ENCODE measurements at regions not wholly inside any gene's neighbourhood (a gene's known extent, or its start where the extent isn't known, plus 50 kb on each side); places are given as distances from the start of the nearest gene placed in this dataset.
A peak's percentile ranks its signal among the peaks of the same experiment; 100 is the strongest.
"Not testable (repeated sequence)": the region's sequence is repeated elsewhere in the genome, so short reads cannot be mapped to it uniquely, and the experiment has no call there.

GRCh38 chr4:123168812-123169211 is 227.8 kb upstream of the SPRY1 start:
- peaks cover 0 to 6% (median 0%) of the 10 kb centered on the region in 5 donors for H3K9me3 Mint-ChIP-seq
- no peak for DNase-seq
- H3K27me3 ChIP-seq (ENCODE audit: insufficient read depth, low read length, poor library complexity, severe bottlenecking): no peaks in the 10 kb centered on the region
- H3K4me1 ChIP-seq (ENCODE audit: insufficient read depth, low read length): no peaks in the 10 kb centered on the region
- no peaks in the 10 kb centered on the region for H3K36me3 ChIP-seq (ENCODE audit: insufficient read depth, low read length)
- no peaks in the 10 kb centered on the region for H3K27me3 Mint-ChIP-seq
- no peaks in the 10 kb centered on the region for H3K4me1 Mint-ChIP-seq
- ChIA-PET POLR2A (no interaction called here), CTCF (no interaction called here)
- H3K27ac ChIP-seq (ENCODE audit: low read depth, low read length): no peak overlapping the region
- H3K9me3 ChIP-seq (ENCODE audit: low read length): no peaks in the 10 kb centered on the region
- H3K27ac Mint-ChIP-seq: no peak overlapping the region
- no peak overlapping the region for H3K4me3 Mint-ChIP-seq
- H3K4me3 ChIP-seq (ENCODE audit: low read length): no peak overlapping the region
- peaks cover 0 to 12% (median 5%) of the 10 kb centered on the region in 3 donors for H3K36me3 Mint-ChIP-seq

- Histone ChIP-seq H3K4me3 (ENCODE audit: low read length) (no peak overlapping the region), H3K9me3 (ENCODE audit: low read length) (no peaks in the 10 kb centered on the region), H3K27ac (ENCODE audit: low read depth, low read length) (no peak overlapping the region), H3K27me3 (ENCODE audit: insufficient read depth, low read length, poor library complexity, severe bottlenecking) (no peaks in the 10 kb centered on the region), H3K36me3 (ENCODE audit: insufficient read depth, low read length) (no peaks in the 10 kb centered on the region), H3K4me1 (ENCODE audit: insufficient read depth, low read length) (no peaks in the 10 kb centered on the region)
- CTCF ChIA-PET: no interaction called here
- H3K27me3 Mint-ChIP-seq: no peaks in the 10 kb centered on the region
- POLR2A ChIA-PET: no interaction called here
- peaks cover 0 to 12% (median 6%) of the 10 kb centered on the region in 3 donors for H3K36me3 Mint-ChIP-seq
- H3K9me3 Mint-ChIP-seq: peaks cover 0 to 6% (median 0%) of the 10 kb centered on the region in 5 donors
- DNase-seq: no peak
- H3K4me3 Mint-ChIP-seq: no peak overlapping the region
- H3K27ac Mint-ChIP-seq: no peak overlapping the region
- no peaks in the 10 kb centered on the region for H3K4me1 Mint-ChIP-seq
Observed at GRCh38 chr4:123170843-123171242, 225.8 kb upstream of the SPRY1 start.

- CTCF ChIA-PET: no interaction called here
- Mint-ChIP-seq H3K9me3 (peaks cover 0 to 6% (median 0%) of the 10 kb centered on the region in 5 donors), H3K4me1 (no peaks in the 10 kb centered on the region)
Observed at GRCh38 chr4:123176605-123177004, 220.0 kb upstream of the SPRY1 start.

GRCh38 chr4:123182289-123182688 is 214.3 kb upstream of the SPRY1 start:
- no peaks in the 10 kb centered on the region for H3K27me3 ChIP-seq (ENCODE audit: insufficient read depth, low read length, poor library complexity, severe bottlenecking)
- Mint-ChIP-seq H3K9me3 (no peaks in the 10 kb centered on the region), H3K36me3 (peaks cover 4 to 8% (median 4%) of the 10 kb centered on the region in 3 donors), H3K4me3 (no peak overlapping the region), H3K27me3 (no peaks in the 10 kb centered on the region), H3K4me1 (no peaks in the 10 kb centered on the region), H3K27ac (no peak overlapping the region)
- no peaks in the 10 kb centered on the region for H3K36me3 ChIP-seq (ENCODE audit: insufficient read depth, low read length)
- H3K9me3 ChIP-seq (ENCODE audit: low read length): no peaks in the 10 kb centered on the region
- ChIA-PET CTCF (no interaction called here), POLR2A (no interaction called here)
- no peak overlapping the region for H3K4me3 ChIP-seq (ENCODE audit: low read length)
- DNase-seq: no peak
- H3K27ac ChIP-seq (ENCODE audit: low read depth, low read length): no peak overlapping the region
- H3K4me1 ChIP-seq (ENCODE audit: insufficient read depth, low read length): no peaks in the 10 kb centered on the region

More at GRCh38 chr4:123176605-123177004, 220.0 kb upstream of the SPRY1 start:
- no peak for DNase-seq
- no peak overlapping the region for H3K4me3 Mint-ChIP-seq
- no peaks in the 10 kb centered on the region for H3K27me3 Mint-ChIP-seq
- POLR2A ChIA-PET: no interaction called here
- Histone ChIP-seq H3K4me1 (ENCODE audit: insufficient read depth, low read length) (no peaks in the 10 kb centered on the region), H3K4me3 (ENCODE audit: low read length) (no peak overlapping the region), H3K9me3 (ENCODE audit: low read length) (no peaks in the 10 kb centered on the region), H3K27ac (ENCODE audit: low read depth, low read length) (no peak overlapping the region), H3K36me3 (ENCODE audit: insufficient read depth, low read length) (no peaks in the 10 kb centered on the region), H3K27me3 (ENCODE audit: insufficient read depth, low read length, poor library complexity, severe bottlenecking) (no peaks in the 10 kb centered on the region)
- H3K36me3 Mint-ChIP-seq: peaks cover 4 to 7% (median 4%) of the 10 kb centered on the region in 3 donors
- peak overlapping the region in 1 of 8 donors; percentile 55 for H3K27ac Mint-ChIP-seq

GRCh38 chr4:123183308-123183707 is 213.3 kb upstream of the SPRY1 start:
- H3K27ac ChIP-seq (ENCODE audit: low read depth, low read length): no peak overlapping the region
- peaks cover 4 to 8% (median 4%) of the 10 kb centered on the region in 3 donors for H3K36me3 Mint-ChIP-seq
- H3K36me3 ChIP-seq (ENCODE audit: insufficient read depth, low read length): no peaks in the 10 kb centered on the region
- H3K4me3 ChIP-seq (ENCODE audit: low read length): no peak overlapping the region
- H3K27me3 Mint-ChIP-seq: no peaks in the 10 kb centered on the region
- no peaks in the 10 kb centered on the region for H3K4me1 Mint-ChIP-seq
- no peaks in the 10 kb centered on the region for H3K4me1 ChIP-seq (ENCODE audit: insufficient read depth, low read length)
- H3K27me3 ChIP-seq (ENCODE audit: insufficient read depth, low read length, poor library complexity, severe bottlenecking): no peaks in the 10 kb centered on the region
- H3K9me3 Mint-ChIP-seq: no peaks in the 10 kb centered on the region
- no peak for DNase-seq
- H3K27ac Mint-ChIP-seq: no peak overlapping the region
- H3K9me3 ChIP-seq (ENCODE audit: low read length): no peaks in the 10 kb centered on the region
- H3K4me3 Mint-ChIP-seq: no peak overlapping the region
- CTCF ChIA-PET: no interaction called here
- POLR2A ChIA-PET: no interaction called here

- H3K27me3 Mint-ChIP-seq, H3K27ac Mint-ChIP-seq: not testable (repeated sequence)
Observed at GRCh38 chr4:123183754-123184153, 212.8 kb upstream of the SPRY1 start.

GRCh38 chr4:123186731-123187130 is 209.9 kb upstream of the SPRY1 start:
- no peak overlapping the region for H3K4me3 ChIP-seq (ENCODE audit: low read length)
- no peak overlapping the region for H3K27ac ChIP-seq (ENCODE audit: low read depth, low read length)
- H3K27ac Mint-ChIP-seq: no peak overlapping the region
- H3K36me3 Mint-ChIP-seq: peaks cover 0 to 8% (median 4%) of the 10 kb centered on the region in 3 donors
- no peaks in the 10 kb centered on the region for H3K9me3 Mint-ChIP-seq
- no peaks in the 10 kb centered on the region for H3K4me1 ChIP-seq (ENCODE audit: insufficient read depth, low read length)
- CTCF ChIA-PET: no interaction called here
- H3K27me3 ChIP-seq (ENCODE audit: insufficient read depth, low read length, poor library complexity, severe bottlenecking): no peaks in the 10 kb centered on the region
- POLR2A ChIA-PET: no interaction called here
- H3K9me3 ChIP-seq (ENCODE audit: low read length): no peaks in the 10 kb centered on the region
- H3K36me3 ChIP-seq (ENCODE audit: insufficient read depth, low read length): no peaks in the 10 kb centered on the region
- H3K4me1 Mint-ChIP-seq: peaks cover 0 to 12% (median 3%) of the 10 kb centered on the region in 3 donors
- no peaks in the 10 kb centered on the region for H3K27me3 Mint-ChIP-seq
- no peak overlapping the region for H3K4me3 Mint-ChIP-seq
- no peak for DNase-seq

More at GRCh38 chr4:123183754-123184153, 212.8 kb upstream of the SPRY1 start:
- POLR2A ChIA-PET; H3K9me3 Mint-ChIP-seq; H3K4me3 ChIP-seq (ENCODE audit: low read length); H3K4me3 Mint-ChIP-seq; H3K4me1 ChIP-seq (ENCODE audit: insufficient read depth, low read length); H3K36me3 Mint-ChIP-seq; CTCF ChIA-PET; H3K36me3 ChIP-seq (ENCODE audit: insufficient read depth, low read length); H3K9me3 ChIP-seq (ENCODE audit: low read length); H3K4me1 Mint-ChIP-seq; DNase-seq; H3K27me3 ChIP-seq (ENCODE audit: insufficient read depth, low read length, poor library complexity, severe bottlenecking); H3K27ac ChIP-seq (ENCODE audit: low read depth, low read length): not testable (repeated sequence)

GRCh38 chr4:123190176-123190575 is 206.4 kb upstream of the SPRY1 start:
- H3K4me3 Mint-ChIP-seq: no peak overlapping the region

GRCh38 chr4:123191728-123192127 is 204.9 kb upstream of the SPRY1 start:
- Histone ChIP-seq H3K4me1 (ENCODE audit: insufficient read depth, low read length) (no peaks in the 10 kb centered on the region), H3K27me3 (ENCODE audit: insufficient read depth, low read length, poor library complexity, severe bottlenecking) (no peaks in the 10 kb centered on the region), H3K27ac (ENCODE audit: low read depth, low read length) (no peak overlapping the region), H3K9me3 (ENCODE audit: low read length) (no peaks in the 10 kb centered on the region), H3K36me3 (ENCODE audit: insufficient read depth, low read length) (no peaks in the 10 kb centered on the region), H3K4me3 (ENCODE audit: low read length) (no peak overlapping the region)
- no peak for DNase-seq
- Mint-ChIP-seq H3K36me3 (peaks cover 0 to 11% (median 2%) of the 10 kb centered on the region in 3 donors), H3K27me3 (peaks cover 0 to 1% of the 10 kb centered on the region in 2 donors), H3K4me1 (peaks cover 0 to 12% (median 3%) of the 10 kb centered on the region in 3 donors), H3K9me3 (no peaks in the 10 kb centered on the region), H3K4me3 (no peak overlapping the region), H3K27ac (no peak overlapping the region)
- POLR2A ChIA-PET: no interaction called here
- CTCF ChIA-PET: interaction anchor here (1.3 kb wide), 1 partner anchor 12 kb away, joined by 3 read pairs; no protein-coding TSS in a partner anchor

More at GRCh38 chr4:123190176-123190575, 206.4 kb upstream of the SPRY1 start:
- peaks cover 0 to 5% (median 4%) of the 10 kb centered on the region in 3 donors for H3K36me3 Mint-ChIP-seq
- no peak for DNase-seq
- Histone ChIP-seq H3K27me3 (ENCODE audit: insufficient read depth, low read length, poor library complexity, severe bottlenecking) (no peaks in the 10 kb centered on the region), H3K4me3 (ENCODE audit: low read length) (no peak overlapping the region), H3K27ac (ENCODE audit: low read depth, low read length) (no peak overlapping the region), H3K4me1 (ENCODE audit: insufficient read depth, low read length) (no peaks in the 10 kb centered on the region), H3K9me3 (ENCODE audit: low read length) (no peaks in the 10 kb centered on the region), H3K36me3 (ENCODE audit: insufficient read depth, low read length) (no peaks in the 10 kb centered on the region)
- no peaks in the 10 kb centered on the region for H3K9me3 Mint-ChIP-seq
- no peak overlapping the region for H3K27ac Mint-ChIP-seq
- CTCF ChIA-PET: no interaction called here
- H3K4me1 Mint-ChIP-seq: peaks cover 0 to 12% (median 3%) of the 10 kb centered on the region in 3 donors
- POLR2A ChIA-PET: no interaction called here
- H3K27me3 Mint-ChIP-seq: no peaks in the 10 kb centered on the region

Measured in CD8-positive, alpha-beta memory T cell (primary cell).